ENCODE measurements at regions not wholly inside any gene's neighbourhood (a gene's known extent, or its start where the extent isn't known, plus 50 kb on each side); places are given as distances from the start of the nearest gene placed in this dataset.

DNA sequence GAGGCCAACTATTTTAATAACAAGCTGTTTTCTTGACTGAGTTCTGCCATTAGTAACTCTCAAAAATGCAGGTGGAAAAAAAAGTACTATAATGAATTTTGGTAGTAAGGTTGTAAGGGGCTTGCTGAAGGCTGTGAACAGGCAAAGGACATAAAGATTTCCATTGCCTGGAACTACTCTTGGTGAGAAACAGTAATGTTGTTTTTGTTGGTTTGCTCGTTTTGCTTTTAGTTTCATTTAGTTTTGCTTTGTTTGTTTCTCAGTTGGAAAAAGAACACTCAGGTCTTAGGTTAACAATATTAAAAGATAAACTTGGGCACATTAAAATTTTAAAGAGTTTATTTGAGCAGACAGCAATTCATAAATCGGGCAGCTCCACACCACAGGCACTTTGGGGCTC lies 824.5 kb upstream of the HTR2C start:
- H3K4me3 ChIP-seq: no peak overlapping the region
- H3K4me1 ChIP-seq (ENCODE audit: insufficient read depth): peaks cover 9% of the 10 kb centered on the region
- Mint-ChIP-seq H3K4me1 (peaks cover 9% of the 10 kb centered on the region; the same call in 2 of the 3 replicates), H3K27me3 (ENCODE audit: insufficient read depth, low read depth, poor library complexity) (no peaks in the 10 kb centered on the region), H3K27ac (no peak overlapping the region), H3K4me3 (no peak overlapping the region), H3K36me3 (ENCODE audit: low read depth) (no peaks in the 10 kb centered on the region), H3K9me3 (peaks cover 5% of the 10 kb centered on the region; the same call in 2 of the 3 replicates)
- TF ChIP-seq EZH2 (IDR thresholded peaks at IDR 0.05; ENCODE audit: low read depth, unreplicated experiment): no peak
- TF ChIP-seq ZNF331 (CRISPR knock-in tag; IDR thresholded peaks at IDR 0.05; ENCODE audit: low read depth): no peak
- TF ChIP-seq NANOG (IDR thresholded peaks at IDR 0.05; ENCODE audit: borderline replicate concordance): no peak
- TF ChIP-seq, protein P1, sequence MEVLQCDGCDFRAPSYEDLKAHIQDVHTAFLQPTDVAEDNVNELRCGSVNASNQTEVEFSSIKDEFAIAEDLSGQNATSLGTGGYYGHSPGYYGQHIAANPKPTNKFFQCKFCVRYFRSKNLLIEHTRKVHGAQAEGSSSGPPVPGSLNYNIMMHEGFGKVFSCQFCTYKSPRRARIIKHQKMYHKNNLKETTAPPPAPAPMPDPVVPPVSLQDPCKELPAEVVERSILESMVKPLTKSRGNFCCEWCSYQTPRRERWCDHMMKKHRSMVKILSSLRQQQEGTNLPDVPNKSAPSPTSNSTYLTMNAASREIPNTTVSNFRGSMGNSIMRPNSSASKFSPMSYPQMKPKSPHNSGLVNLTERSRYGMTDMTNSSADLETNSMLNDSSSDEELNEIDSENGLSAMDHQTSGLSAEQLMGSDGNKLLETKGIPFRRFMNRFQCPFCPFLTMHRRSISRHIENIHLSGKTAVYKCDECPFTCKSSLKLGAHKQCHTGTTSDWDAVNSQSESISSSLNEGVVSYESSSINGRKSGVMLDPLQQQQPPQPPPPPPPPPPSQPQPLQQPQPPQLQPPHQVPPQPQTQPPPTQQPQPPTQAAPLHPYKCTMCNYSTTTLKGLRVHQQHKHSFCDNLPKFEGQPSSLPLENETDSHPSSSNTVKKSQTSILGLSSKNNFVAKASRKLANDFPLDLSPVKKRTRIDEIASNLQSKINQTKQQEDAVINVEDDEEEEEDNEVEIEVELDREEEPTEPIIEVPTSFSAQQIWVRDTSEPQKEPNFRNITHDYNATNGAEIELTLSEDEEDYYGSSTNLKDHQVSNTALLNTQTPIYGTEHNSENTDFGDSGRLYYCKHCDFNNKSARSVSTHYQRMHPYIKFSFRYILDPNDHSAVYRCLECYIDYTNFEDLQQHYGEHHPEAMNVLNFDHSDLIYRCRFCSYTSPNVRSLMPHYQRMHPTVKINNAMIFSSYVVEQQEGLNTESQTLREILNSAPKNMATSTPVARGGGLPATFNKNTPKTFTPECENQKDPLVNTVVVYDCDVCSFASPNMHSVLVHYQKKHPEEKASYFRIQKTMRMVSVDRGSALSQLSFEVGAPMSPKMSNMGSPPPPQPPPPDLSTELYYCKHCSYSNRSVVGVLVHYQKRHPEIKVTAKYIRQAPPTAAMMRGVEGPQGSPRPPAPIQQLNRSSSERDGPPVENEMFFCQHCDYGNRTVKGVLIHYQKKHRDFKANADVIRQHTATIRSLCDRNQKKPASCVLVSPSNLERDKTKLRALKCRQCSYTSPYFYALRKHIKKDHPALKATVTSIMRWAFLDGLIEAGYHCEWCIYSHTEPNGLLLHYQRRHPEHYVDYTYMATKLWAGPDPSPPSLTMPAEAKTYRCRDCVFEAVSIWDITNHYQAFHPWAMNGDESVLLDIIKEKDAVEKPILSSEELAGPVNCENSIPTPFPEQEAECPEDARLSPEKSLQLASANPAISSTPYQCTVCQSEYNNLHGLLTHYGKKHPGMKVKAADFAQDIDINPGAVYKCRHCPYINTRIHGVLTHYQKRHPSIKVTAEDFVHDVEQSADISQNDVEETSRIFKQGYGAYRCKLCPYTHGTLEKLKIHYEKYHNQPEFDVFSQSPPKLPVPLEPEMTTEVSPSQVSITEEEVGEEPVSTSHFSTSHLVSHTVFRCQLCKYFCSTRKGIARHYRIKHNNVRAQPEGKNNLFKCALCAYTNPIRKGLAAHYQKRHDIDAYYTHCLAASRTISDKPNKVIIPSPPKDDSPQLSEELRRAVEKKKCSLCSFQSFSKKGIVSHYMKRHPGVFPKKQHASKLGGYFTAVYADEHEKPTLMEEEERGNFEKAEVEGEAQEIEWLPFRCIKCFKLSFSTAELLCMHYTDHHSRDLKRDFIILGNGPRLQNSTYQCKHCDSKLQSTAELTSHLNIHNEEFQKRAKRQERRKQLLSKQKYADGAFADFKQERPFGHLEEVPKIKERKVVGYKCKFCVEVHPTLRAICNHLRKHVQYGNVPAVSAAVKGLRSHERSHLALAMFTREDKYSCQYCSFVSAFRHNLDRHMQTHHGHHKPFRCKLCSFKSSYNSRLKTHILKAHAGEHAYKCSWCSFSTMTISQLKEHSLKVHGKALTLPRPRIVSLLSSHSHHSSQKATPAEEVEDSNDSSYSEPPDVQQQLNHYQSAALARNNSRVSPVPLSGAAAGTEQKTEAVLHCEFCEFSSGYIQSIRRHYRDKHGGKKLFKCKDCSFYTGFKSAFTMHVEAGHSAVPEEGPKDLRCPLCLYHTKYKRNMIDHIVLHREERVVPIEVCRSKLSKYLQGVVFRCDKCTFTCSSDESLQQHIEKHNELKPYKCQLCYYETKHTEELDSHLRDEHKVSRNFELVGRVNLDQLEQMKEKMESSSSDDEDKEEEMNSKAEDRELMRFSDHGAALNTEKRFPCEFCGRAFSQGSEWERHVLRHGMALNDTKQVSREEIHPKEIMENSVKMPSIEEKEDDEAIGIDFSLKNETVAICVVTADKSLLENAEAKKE (CRISPR knock-in tag; IDR thresholded peaks at IDR 0.05): no peak
- TF ChIP-seq EZH2phosphoT487 (IDR thresholded peaks at IDR 0.05; ENCODE audit: unreplicated experiment): no peak
- no peak for TF ChIP-seq STAT1 (IDR thresholded peaks at IDR 0.05; ENCODE audit: unreplicated experiment)
- TF ChIP-seq POLR2AphosphoS5 (IDR thresholded peaks at IDR 0.05; ENCODE audit: low read depth): no peak
- TF ChIP-seq ZNF114 (CRISPR knock-in tag; IDR thresholded peaks at IDR 0.05): no peak
- TF ChIP-seq JUNB (IDR thresholded peaks at IDR 0.05; ENCODE audit: unreplicated experiment): no peak
- no peak for TF ChIP-seq CREB1 (CRISPR knock-in tag; IDR thresholded peaks at IDR 0.05; ENCODE audit: low read depth)
- TF ChIP-seq, protein P2, sequence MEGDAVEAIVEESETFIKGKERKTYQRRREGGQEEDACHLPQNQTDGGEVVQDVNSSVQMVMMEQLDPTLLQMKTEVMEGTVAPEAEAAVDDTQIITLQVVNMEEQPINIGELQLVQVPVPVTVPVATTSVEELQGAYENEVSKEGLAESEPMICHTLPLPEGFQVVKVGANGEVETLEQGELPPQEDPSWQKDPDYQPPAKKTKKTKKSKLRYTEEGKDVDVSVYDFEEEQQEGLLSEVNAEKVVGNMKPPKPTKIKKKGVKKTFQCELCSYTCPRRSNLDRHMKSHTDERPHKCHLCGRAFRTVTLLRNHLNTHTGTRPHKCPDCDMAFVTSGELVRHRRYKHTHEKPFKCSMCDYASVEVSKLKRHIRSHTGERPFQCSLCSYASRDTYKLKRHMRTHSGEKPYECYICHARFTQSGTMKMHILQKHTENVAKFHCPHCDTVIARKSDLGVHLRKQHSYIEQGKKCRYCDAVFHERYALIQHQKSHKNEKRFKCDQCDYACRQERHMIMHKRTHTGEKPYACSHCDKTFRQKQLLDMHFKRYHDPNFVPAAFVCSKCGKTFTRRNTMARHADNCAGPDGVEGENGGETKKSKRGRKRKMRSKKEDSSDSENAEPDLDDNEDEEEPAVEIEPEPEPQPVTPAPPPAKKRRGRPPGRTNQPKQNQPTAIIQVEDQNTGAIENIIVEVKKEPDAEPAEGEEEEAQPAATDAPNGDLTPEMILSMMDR (conservative IDR thresholded peaks at IDR 0.05; ENCODE audit: low read depth in 2 of 2): no peak
- TF ChIP-seq, protein P3, sequence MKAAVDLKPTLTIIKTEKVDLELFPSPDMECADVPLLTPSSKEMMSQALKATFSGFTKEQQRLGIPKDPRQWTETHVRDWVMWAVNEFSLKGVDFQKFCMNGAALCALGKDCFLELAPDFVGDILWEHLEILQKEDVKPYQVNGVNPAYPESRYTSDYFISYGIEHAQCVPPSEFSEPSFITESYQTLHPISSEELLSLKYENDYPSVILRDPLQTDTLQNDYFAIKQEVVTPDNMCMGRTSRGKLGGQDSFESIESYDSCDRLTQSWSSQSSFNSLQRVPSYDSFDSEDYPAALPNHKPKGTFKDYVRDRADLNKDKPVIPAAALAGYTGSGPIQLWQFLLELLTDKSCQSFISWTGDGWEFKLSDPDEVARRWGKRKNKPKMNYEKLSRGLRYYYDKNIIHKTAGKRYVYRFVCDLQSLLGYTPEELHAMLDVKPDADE (IDR thresholded peaks at IDR 0.05): no peak
- TF ChIP-seq, protein P4, sequence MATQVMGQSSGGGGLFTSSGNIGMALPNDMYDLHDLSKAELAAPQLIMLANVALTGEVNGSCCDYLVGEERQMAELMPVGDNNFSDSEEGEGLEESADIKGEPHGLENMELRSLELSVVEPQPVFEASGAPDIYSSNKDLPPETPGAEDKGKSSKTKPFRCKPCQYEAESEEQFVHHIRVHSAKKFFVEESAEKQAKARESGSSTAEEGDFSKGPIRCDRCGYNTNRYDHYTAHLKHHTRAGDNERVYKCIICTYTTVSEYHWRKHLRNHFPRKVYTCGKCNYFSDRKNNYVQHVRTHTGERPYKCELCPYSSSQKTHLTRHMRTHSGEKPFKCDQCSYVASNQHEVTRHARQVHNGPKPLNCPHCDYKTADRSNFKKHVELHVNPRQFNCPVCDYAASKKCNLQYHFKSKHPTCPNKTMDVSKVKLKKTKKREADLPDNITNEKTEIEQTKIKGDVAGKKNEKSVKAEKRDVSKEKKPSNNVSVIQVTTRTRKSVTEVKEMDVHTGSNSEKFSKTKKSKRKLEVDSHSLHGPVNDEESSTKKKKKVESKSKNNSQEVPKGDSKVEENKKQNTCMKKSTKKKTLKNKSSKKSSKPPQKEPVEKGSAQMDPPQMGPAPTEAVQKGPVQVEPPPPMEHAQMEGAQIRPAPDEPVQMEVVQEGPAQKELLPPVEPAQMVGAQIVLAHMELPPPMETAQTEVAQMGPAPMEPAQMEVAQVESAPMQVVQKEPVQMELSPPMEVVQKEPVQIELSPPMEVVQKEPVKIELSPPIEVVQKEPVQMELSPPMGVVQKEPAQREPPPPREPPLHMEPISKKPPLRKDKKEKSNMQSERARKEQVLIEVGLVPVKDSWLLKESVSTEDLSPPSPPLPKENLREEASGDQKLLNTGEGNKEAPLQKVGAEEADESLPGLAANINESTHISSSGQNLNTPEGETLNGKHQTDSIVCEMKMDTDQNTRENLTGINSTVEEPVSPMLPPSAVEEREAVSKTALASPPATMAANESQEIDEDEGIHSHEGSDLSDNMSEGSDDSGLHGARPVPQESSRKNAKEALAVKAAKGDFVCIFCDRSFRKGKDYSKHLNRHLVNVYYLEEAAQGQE (IDR thresholded peaks at IDR 0.05; ENCODE audit: unreplicated experiment): no peak
- no peaks in the 10 kb centered on the region for H4K20me1 ChIP-seq (replicated peaks; ENCODE audit: insufficient read depth)
- H3K79me2 ChIP-seq (replicated peaks; ENCODE audit: insufficient read depth): no peaks in the 10 kb centered on the region
- H2AFZ ChIP-seq: no peak overlapping the region
- no peaks in the 10 kb centered on the region for H3K9me2 ChIP-seq (ENCODE audit: insufficient read depth)
- no peak for ATAC-seq
- H3K4me2 ChIP-seq: no peak overlapping the region
- no peak overlapping the region for H3K27ac ChIP-seq (ENCODE audit: low read depth)
- DNase-seq (ENCODE audit: low spot score): no peak
- no peaks in the 10 kb centered on the region for H3F3A ChIP-seq (replicated peaks; ENCODE audit: low read depth)
- H3K36me3 ChIP-seq (ENCODE audit: insufficient read depth): no peaks in the 10 kb centered on the region
- no peaks in the 10 kb centered on the region for H3K27me3 ChIP-seq (ENCODE audit: insufficient read depth)

Measured in GM23338 (cell line).